WTC11 (cell line): ENCODE measurements at regions not wholly inside any gene's neighbourhood (a gene's known extent, or its start where the extent isn't known, plus 50 kb on each side); places are given as distances from the start of the nearest gene placed in this dataset.

Experiments used
- ATAC-seq: fragments of 200-7000 bp; cut with Tn5 transposase; 2 replicates; pipeline ENCODE4 v1.10.0; 2021; ENCODE audit warnings: mild to moderate bottlenecking, moderate library complexity
- CTCF ChIA-PET: fragments of 300-600 bp; sonication (Branson Sonifier 250); formaldehyde crosslinking; loops from one replicate; lab custom pipeline; 2021; ENCODE audit warnings: antibody characterized with exemption; lab: Charles Lee
- POLR2A ChIA-PET: fragments of 350-600 bp; sonication (Branson Sonifier 250); formaldehyde crosslinking; loops from one replicate; lab custom pipeline; 2021; ENCODE audit warnings: antibody characterized with exemption; lab: Charles Lee
- DNase-seq: peaks from one replicate; pipeline ENCODE4 v3.0.0; 2021; ENCODE audit warnings: low spot score
- H3K27ac Mint-ChIP-seq: 2 replicates; pipeline ENCODE4 v1.8.0; 2021; ENCODE audit warnings: mixed read lengths
- H3K27me3 Mint-ChIP-seq: 2 replicates; pipeline ENCODE4 v1.8.0; 2021; ENCODE audit warnings: low read depth, mild to moderate bottlenecking, moderate library complexity, mixed read lengths
- H3K36me3 Mint-ChIP-seq: 2 replicates; pipeline ENCODE4 v1.8.0; 2021; ENCODE audit warnings: mixed read lengths
- H3K4me1 Mint-ChIP-seq: 2 replicates; pipeline ENCODE4 v1.8.0; 2022; ENCODE audit warnings: mixed read lengths
- H3K4me3 Mint-ChIP-seq: 2 replicates; pipeline ENCODE4 v1.8.0; 2021; ENCODE audit warnings: mild to moderate bottlenecking, moderate library complexity, mixed read lengths
- H3K9me3 Mint-ChIP-seq: 2 replicates; pipeline ENCODE4 v1.8.0; 2021; ENCODE audit warnings: mixed read lengths
- NFATC4 ChIP-seq: fragments of 250-450 bp; sonication (Bioruptor Pico); IDR thresholded peaks from 2 replicates; pipeline ENCODE4 v1.9.0; 2021; ENCODE audit warnings: mild to moderate bottlenecking
- NR2C2 ChIP-seq: sonication (generic); formaldehyde crosslinking; IDR thresholded peaks from 2 replicates; pipeline ENCODE4 v1.8.0; 2022; ENCODE audit warnings: mild to moderate bottlenecking, missing genetic modification reagents
- SMAD4 ChIP-seq: sonication (generic); formaldehyde crosslinking; IDR thresholded peaks from 2 replicates; pipeline ENCODE4 v1.8.0; 2022; ENCODE audit warnings: mild to moderate bottlenecking, missing genetic modification reagents
- TEAD4 ChIP-seq: sonication (generic); formaldehyde crosslinking; IDR thresholded peaks from 2 replicates; pipeline ENCODE4 v1.8.0; 2022; ENCODE audit warnings: mild to moderate bottlenecking, missing genetic modification reagents
- TP53 ChIP-seq: sonication (generic); formaldehyde crosslinking; IDR thresholded peaks from 2 replicates; pipeline ENCODE4 v1.8.1; 2023; ENCODE audit warnings: mild to moderate bottlenecking, missing genetic modification reagents
- ZNF219 ChIP-seq: sonication (generic); formaldehyde crosslinking; IDR thresholded peaks from 2 replicates; pipeline ENCODE4 v1.8.0; 2023; ENCODE audit warnings: missing genetic modification reagents, mild to moderate bottlenecking, borderline replicate concordance
- ZNF317 ChIP-seq: sonication (generic); formaldehyde crosslinking; IDR thresholded peaks from 2 replicates; pipeline ENCODE4 v1.8.1; 2023; ENCODE audit warnings: low read depth, mild to moderate bottlenecking, moderate library complexity, missing genetic modification reagents, borderline replicate concordance
- TF ChIP-seq, protein P1 (sequence below): fragments of 200-600 bp; IDR thresholded peaks from 2 replicates; pipeline ENCODE4 v1.8.0; 2022; ENCODE audit warnings: antibody characterized with exemption
- TF ChIP-seq, protein P2 (sequence below): fragments of 250-450 bp; sonication (Bioruptor Pico); IDR thresholded peaks from 2 replicates; pipeline ENCODE4 v2.1.2; 2022; ENCODE audit warnings: mild to moderate bottlenecking, moderate library complexity
- TF ChIP-seq, protein P3 (sequence below): sonication (generic); formaldehyde crosslinking; IDR thresholded peaks from 2 replicates; pipeline ENCODE4 v1.8.1; 2022; ENCODE audit warnings: low read depth, mild to moderate bottlenecking, moderate library complexity, missing genetic modification reagents, borderline replicate concordance
- TF ChIP-seq, protein P4 (sequence below): sonication (generic); formaldehyde crosslinking; IDR thresholded peaks from 2 replicates; pipeline ENCODE4 v1.8.1; 2022; ENCODE audit warnings: missing genetic modification reagents, borderline replicate concordance
- TF ChIP-seq, protein P5 (sequence below): sonication (generic); formaldehyde crosslinking; conservative IDR thresholded peaks from 2 replicates; pipeline ENCODE4 v1.8.1; 2022; ENCODE audit warnings: mild to moderate bottlenecking, missing genetic modification reagents
- TF ChIP-seq, protein P6 (sequence below): sonication (generic); formaldehyde crosslinking; IDR thresholded peaks from 2 replicates; pipeline ENCODE4 v1.8.0; 2022; ENCODE audit warnings: mild to moderate bottlenecking, missing genetic modification reagents
- TF ChIP-seq, protein P7 (sequence below): sonication (generic); formaldehyde crosslinking; IDR thresholded peaks from 2 replicates; pipeline ENCODE4 v1.8.1; 2022; ENCODE audit warnings: mild to moderate bottlenecking, moderate library complexity, missing genetic modification reagents
- TF ChIP-seq, protein P8 (sequence below): fragments of 250-450 bp; sonication (Bioruptor Pico); IDR thresholded peaks from 2 replicates; pipeline ENCODE4 v1.9.0; 2021; ENCODE audit warnings: mild to moderate bottlenecking
- TF ChIP-seq, protein P9 (sequence below): fragments of 250-450 bp; sonication (Bioruptor Pico); IDR thresholded peaks from 2 replicates; pipeline ENCODE4 v1.8.0; 2021; ENCODE audit warnings: mild to moderate bottlenecking
- TF ChIP-seq, protein P10 (sequence below): sonication (generic); formaldehyde crosslinking; IDR thresholded peaks from 2 replicates; pipeline ENCODE4 v1.8.0; 2023; ENCODE audit warnings: missing genetic modification reagents, mild to moderate bottlenecking, borderline replicate concordance

DNA sequence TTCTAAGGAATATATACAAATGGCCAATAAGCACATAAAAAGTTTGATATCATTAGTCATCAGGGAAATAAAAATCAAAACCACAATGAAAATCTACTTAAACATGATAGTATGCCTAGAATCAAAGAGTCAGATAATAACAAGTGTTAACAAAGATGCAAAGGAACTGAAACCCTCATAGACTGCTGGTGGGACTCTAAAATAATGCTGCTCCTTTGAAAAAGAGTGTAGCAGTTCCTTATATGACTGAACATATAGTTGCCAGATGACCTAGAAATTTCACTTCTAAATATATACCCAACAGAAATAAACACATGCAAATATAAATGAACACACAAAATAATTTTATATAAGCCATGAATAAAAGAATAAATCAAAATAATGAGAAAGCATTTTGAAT lies 205.1 kb upstream of the CTSO start:
- DNase-seq (no peak), ATAC-seq (no peak)
- no peak for TF ChIP-seq SMAD4 (CRISPR knock-in tag)
- no peak for TF ChIP-seq ZNF219 (CRISPR knock-in tag)
- no peak for TF ChIP-seq NR2C2
- TF ChIP-seq, protein P1, sequence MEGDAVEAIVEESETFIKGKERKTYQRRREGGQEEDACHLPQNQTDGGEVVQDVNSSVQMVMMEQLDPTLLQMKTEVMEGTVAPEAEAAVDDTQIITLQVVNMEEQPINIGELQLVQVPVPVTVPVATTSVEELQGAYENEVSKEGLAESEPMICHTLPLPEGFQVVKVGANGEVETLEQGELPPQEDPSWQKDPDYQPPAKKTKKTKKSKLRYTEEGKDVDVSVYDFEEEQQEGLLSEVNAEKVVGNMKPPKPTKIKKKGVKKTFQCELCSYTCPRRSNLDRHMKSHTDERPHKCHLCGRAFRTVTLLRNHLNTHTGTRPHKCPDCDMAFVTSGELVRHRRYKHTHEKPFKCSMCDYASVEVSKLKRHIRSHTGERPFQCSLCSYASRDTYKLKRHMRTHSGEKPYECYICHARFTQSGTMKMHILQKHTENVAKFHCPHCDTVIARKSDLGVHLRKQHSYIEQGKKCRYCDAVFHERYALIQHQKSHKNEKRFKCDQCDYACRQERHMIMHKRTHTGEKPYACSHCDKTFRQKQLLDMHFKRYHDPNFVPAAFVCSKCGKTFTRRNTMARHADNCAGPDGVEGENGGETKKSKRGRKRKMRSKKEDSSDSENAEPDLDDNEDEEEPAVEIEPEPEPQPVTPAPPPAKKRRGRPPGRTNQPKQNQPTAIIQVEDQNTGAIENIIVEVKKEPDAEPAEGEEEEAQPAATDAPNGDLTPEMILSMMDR, result no peak
- TF ChIP-seq, protein P2, sequence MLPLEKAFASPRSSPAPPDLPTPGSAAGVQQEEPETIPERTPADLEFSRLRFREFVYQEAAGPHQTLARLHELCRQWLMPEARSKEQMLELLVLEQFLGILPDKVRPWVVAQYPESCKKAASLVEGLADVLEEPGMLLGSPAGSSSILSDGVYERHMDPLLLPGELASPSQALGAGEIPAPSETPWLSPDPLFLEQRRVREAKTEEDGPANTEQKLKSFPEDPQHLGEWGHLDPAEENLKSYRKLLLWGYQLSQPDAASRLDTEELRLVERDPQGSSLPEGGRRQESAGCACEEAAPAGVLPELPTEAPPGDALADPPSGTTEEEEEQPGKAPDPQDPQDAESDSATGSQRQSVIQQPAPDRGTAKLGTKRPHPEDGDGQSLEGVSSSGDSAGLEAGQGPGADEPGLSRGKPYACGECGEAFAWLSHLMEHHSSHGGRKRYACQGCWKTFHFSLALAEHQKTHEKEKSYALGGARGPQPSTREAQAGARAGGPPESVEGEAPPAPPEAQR (CRISPR knock-in tag), result no peak
- TF ChIP-seq ZNF317, result no peak
- TF ChIP-seq, protein P3, sequence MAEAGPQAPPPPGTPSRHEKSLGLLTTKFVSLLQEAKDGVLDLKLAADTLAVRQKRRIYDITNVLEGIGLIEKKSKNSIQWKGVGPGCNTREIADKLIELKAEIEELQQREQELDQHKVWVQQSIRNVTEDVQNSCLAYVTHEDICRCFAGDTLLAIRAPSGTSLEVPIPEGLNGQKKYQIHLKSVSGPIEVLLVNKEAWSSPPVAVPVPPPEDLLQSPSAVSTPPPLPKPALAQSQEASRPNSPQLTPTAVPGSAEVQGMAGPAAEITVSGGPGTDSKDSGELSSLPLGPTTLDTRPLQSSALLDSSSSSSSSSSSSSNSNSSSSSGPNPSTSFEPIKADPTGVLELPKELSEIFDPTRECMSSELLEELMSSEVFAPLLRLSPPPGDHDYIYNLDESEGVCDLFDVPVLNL, result no peak
- TF ChIP-seq, protein P4, sequence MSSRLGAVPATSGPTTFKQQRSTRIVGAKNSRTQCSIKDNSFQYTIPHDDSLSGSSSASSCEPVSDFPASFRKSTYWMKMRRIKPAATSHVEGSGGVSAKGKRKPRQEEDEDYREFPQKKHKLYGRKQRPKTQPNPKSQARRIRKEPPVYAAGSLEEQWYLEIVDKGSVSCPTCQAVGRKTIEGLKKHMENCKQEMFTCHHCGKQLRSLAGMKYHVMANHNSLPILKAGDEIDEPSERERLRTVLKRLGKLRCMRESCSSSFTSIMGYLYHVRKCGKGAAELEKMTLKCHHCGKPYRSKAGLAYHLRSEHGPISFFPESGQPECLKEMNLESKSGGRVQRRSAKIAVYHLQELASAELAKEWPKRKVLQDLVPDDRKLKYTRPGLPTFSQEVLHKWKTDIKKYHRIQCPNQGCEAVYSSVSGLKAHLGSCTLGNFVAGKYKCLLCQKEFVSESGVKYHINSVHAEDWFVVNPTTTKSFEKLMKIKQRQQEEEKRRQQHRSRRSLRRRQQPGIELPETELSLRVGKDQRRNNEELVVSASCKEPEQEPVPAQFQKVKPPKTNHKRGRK (CRISPR knock-in tag), result no peak
- Mint-ChIP-seq H3K4me1 (no peaks in the 10 kb centered on the region), H3K4me3 (no peak overlapping the region), H3K36me3 (no peaks in the 10 kb centered on the region), H3K9me3 (peaks cover 4% of the 10 kb centered on the region), H3K27ac (no peak overlapping the region), H3K27me3 (no peaks in the 10 kb centered on the region)
- ChIA-PET POLR2A (no interaction called here), CTCF (no interaction called here)

DNA sequence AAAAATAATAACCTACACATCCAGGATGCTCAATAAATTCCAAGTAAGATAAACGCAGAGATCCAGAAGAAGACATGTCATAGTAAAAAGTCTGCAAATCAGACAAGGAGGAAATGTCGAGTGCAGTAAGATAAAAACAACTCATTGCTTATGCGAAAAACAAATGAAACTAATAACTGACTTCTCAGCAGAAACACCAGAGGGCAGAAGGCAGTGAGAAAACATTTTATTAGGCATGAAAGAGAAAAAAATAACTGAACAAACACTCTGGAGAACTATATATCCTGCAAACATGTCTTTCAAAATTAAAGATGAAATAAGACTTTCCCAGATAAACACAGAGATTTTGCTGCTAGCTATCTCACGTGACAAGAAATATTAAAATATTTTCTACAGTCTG lies 201.3 kb upstream of the CTSO start:
- Mint-ChIP-seq H3K27me3 (no peaks in the 10 kb centered on the region), H3K4me1 (0 out of 2 replicates have a peak, but pooled peaks cover 2% of the 10 kb centered on the region), H3K4me3 (no peak overlapping the region), H3K36me3 (peaks cover 17% of the 10 kb centered on the region), H3K27ac (no peak overlapping the region), H3K9me3 (peaks cover 25% of the 10 kb centered on the region)
- ChIA-PET CTCF (no interaction called here), POLR2A (no interaction called here)
- no peak for ATAC-seq
- no peak for DNase-seq
- TF ChIP-seq TP53 (CRISPR knock-in tag) (no peak), TEAD4 (no peak), NFATC4 (CRISPR knock-in tag) (no peak)
- TF ChIP-seq, protein P5, sequence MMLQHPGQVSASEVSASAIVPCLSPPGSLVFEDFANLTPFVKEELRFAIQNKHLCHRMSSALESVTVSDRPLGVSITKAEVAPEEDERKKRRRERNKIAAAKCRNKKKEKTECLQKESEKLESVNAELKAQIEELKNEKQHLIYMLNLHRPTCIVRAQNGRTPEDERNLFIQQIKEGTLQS (CRISPR knock-in tag), result no peak
- TF ChIP-seq, protein P6, sequence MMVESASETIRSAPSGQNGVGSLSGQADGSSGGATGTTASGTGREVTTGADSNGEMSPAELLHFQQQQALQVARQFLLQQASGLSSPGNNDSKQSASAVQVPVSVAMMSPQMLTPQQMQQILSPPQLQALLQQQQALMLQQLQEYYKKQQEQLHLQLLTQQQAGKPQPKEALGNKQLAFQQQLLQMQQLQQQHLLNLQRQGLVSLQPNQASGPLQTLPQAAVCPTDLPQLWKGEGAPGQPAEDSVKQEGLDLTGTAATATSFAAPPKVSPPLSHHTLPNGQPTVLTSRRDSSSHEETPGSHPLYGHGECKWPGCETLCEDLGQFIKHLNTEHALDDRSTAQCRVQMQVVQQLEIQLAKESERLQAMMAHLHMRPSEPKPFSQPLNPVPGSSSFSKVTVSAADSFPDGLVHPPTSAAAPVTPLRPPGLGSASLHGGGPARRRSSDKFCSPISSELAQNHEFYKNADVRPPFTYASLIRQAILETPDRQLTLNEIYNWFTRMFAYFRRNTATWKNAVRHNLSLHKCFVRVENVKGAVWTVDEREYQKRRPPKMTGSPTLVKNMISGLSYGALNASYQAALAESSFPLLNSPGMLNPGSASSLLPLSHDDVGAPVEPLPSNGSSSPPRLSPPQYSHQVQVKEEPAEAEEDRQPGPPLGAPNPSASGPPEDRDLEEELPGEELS (CRISPR knock-in tag), result no peak
- TF ChIP-seq, protein P7, sequence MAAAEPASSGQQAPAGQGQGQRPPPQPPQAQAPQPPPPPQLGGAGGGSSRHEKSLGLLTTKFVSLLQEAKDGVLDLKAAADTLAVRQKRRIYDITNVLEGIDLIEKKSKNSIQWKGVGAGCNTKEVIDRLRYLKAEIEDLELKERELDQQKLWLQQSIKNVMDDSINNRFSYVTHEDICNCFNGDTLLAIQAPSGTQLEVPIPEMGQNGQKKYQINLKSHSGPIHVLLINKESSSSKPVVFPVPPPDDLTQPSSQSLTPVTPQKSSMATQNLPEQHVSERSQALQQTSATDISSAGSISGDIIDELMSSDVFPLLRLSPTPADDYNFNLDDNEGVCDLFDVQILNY, result no peak
- TF ChIP-seq, protein P8, sequence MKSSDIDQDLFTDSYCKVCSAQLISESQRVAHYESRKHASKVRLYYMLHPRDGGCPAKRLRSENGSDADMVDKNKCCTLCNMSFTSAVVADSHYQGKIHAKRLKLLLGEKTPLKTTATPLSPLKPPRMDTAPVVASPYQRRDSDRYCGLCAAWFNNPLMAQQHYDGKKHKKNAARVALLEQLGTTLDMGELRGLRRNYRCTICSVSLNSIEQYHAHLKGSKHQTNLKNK (CRISPR knock-in tag), result no peak
- TF ChIP-seq, protein P9, sequence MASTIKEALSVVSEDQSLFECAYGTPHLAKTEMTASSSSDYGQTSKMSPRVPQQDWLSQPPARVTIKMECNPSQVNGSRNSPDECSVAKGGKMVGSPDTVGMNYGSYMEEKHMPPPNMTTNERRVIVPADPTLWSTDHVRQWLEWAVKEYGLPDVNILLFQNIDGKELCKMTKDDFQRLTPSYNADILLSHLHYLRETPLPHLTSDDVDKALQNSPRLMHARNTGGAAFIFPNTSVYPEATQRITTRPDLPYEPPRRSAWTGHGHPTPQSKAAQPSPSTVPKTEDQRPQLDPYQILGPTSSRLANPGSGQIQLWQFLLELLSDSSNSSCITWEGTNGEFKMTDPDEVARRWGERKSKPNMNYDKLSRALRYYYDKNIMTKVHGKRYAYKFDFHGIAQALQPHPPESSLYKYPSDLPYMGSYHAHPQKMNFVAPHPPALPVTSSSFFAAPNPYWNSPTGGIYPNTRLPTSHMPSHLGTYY (CRISPR knock-in tag), result no peak
- TF ChIP-seq, protein P10, sequence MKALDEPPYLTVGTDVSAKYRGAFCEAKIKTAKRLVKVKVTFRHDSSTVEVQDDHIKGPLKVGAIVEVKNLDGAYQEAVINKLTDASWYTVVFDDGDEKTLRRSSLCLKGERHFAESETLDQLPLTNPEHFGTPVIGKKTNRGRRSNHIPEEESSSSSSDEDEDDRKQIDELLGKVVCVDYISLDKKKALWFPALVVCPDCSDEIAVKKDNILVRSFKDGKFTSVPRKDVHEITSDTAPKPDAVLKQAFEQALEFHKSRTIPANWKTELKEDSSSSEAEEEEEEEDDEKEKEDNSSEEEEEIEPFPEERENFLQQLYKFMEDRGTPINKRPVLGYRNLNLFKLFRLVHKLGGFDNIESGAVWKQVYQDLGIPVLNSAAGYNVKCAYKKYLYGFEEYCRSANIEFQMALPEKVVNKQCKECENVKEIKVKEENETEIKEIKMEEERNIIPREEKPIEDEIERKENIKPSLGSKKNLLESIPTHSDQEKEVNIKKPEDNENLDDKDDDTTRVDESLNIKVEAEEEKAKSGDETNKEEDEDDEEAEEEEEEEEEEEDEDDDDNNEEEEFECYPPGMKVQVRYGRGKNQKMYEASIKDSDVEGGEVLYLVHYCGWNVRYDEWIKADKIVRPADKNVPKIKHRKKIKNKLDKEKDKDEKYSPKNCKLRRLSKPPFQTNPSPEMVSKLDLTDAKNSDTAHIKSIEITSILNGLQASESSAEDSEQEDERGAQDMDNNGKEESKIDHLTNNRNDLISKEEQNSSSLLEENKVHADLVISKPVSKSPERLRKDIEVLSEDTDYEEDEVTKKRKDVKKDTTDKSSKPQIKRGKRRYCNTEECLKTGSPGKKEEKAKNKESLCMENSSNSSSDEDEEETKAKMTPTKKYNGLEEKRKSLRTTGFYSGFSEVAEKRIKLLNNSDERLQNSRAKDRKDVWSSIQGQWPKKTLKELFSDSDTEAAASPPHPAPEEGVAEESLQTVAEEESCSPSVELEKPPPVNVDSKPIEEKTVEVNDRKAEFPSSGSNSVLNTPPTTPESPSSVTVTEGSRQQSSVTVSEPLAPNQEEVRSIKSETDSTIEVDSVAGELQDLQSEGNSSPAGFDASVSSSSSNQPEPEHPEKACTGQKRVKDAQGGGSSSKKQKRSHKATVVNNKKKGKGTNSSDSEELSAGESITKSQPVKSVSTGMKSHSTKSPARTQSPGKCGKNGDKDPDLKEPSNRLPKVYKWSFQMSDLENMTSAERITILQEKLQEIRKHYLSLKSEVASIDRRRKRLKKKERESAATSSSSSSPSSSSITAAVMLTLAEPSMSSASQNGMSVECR, result no peak
